Jurkat, Clone E6-1 (cell line): ENCODE measurements at regions not wholly inside any gene's neighbourhood (a gene's known extent, or its start where the extent isn't known, plus 50 kb on each side); places are given as distances from the start of the nearest gene placed in this dataset.
"Not testable (repeated sequence)": the region's sequence is repeated elsewhere in the genome, so short reads cannot be mapped to it uniquely, and the experiment has no call there.

ENCODE experiments used
- DNase-seq: peaks from one replicate; pipeline ENCODE4 v3.0.0-alpha.2; 2011; ENCODE audit warnings: low read depth, low spot score
- H3K4me3 ChIP-seq: 2 replicates; pipeline ENCODE4 v1.5.1; 2011; ENCODE audit warnings: mild to moderate bottlenecking, low read length, control low read depth, moderate library complexity

DNA sequence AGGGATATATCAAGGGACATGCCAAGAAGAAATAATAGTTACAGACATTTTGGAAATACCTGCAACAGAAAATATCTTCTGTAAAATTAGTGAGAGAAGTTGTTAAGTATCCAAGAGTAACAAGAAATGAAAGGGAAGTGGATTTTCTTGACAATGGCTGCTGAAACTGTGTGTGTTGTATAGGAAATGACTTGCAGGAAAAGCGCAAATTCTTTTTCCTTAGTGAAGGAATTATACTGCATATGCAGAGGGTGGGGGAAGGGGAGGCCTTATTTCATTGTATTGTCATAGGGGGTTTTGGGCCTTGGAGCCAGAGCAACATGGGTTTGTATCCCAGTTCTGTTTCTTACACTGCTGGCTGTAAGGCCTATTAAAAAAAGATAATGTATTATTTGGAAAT is 84.4 kb upstream of the DDHD1 start:
- H3K4me3 ChIP-seq, result no peak overlapping the region
- no peak for DNase-seq

DNA sequence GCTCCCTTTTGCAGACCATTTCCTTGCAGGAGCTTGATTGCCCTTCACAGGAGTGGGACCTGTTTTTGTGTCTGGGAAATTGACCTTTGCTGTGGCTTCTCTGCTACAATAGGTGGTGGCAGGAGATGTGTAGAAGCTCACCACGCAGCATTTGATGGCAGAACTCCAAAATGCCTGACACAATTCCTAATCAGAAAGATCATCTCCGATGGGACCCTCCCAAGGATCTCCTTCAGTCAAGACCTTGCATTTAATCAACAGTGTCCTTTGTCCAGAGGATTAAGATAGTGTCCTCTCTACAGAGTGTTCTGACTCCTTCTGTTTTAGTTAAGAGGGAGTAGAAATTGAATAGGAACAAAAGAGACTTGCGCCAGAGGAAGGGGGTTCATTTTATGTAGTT is 83.6 kb upstream of the DDHD1 start:
- no peak for DNase-seq
- H3K4me3 ChIP-seq, result no peak overlapping the region

DNA sequence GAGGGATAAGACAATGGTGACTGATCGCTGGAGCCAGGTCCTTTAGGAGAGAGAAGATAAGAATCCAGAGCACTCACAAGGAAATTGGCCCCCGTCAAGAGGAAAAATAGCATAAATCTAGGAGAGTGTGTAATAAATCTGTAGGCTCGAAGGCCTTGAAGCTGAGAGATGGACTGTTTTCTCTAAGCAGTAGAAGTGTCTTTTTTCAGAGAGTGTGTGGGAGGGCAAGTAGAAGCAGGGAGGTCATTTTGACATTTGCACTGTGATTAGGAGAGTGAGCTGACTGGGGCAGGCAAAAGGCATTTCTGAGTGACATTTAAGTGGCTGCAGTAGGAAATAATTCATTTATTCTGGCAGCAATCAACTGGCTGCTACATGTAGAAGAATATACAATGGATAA is 78.0 kb upstream of the DDHD1 start:
- H3K4me3 ChIP-seq, result no peak overlapping the region
- DNase-seq, result no peak

DNA sequence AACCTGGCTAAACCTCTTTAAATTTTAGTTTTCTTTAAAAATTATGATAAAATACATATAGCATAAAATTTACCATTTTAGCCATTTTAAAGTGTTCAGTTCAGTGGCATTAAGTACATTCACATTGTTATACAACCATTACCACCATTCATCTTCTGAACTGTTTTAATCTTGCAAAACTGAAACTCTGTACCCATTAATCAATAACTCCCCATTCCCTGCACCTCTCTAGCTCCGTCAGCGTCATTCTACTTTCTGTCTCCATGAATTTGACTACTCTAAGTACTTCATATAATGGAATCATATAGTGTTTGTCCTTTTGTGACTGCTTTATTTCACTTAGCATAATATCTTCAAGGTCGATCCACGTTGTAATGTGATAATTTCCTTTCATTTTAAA is 75.8 kb upstream of the DDHD1 start:
- DNase-seq, result no peak
- no peak overlapping the region for H3K4me3 ChIP-seq

DNA sequence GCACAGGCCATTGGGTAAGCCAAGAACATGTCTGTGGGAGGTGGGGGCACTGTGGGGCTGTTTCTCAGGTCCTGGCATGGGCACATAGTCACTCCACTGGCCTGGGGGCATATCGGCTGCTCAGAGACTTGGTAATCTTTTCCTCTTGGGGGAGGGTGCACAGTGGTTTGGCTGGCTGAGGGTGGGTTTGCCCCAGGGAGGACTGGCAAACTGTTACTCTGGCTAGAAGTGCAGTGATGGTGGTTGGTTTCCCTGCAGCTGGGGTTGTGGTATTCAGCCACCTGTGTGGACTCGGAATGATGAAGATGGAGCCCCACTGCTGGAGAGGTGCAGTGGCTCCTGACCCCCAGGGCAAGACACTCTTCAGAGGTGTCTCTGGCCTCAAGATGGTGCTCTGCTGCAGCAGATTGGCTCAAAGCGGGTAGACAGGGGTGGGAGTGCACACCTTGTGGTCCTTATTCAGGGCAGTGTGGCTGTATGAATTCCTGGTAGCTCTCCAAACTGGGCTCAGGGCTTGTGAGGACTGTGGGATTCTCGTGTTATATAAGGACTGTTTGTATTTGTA is 74.1 kb upstream of the DDHD1 start:
- DNase-seq, result peak; percentile 94
- H3K4me3 ChIP-seq, result peak overlapping the region; percentile 5

DNA sequence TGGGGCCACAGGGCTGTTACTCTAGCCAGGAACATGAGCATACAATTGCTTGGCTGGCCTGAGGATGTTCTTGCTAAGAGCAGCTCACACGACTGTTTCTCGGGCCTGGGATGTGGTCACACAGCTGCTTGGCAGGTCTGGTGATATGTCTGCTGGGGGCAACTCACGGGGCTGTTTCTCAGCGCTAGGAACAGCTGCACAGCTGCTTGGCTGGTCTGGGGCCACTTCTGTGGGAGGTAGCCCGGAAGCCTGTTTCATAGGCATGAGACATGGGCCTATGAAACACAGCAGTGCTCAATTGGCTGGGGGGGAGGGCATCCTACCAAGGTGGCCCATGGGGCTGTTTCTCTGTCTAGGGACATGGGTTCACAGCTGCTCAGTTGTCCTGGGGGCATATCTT is 73.4 kb upstream of the DDHD1 start:
- peak; percentile 99 for DNase-seq
- peak overlapping the region; percentile 17 for H3K4me3 ChIP-seq

DNA sequence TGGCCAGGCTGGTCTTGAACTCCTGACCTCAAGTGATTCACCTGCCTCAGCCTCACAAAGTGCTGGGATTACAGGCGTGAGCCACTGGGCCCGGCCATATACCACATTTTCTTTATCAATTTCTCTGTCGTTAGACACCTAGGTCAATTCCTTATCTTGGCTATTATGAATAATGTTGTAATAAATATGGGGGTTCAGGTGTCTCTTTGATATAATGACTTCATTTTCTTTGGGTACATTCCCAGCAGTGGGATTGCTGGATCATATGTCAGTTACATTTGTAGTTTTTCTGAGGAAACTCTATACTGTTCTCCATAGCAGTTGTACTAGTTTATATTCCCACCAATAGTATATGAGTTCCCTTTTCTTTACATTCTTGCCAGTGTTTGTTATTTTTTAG is 67.8 kb upstream of the DDHD1 start:
- no peak for DNase-seq
- H3K4me3 ChIP-seq, result no peak overlapping the region

DNA sequence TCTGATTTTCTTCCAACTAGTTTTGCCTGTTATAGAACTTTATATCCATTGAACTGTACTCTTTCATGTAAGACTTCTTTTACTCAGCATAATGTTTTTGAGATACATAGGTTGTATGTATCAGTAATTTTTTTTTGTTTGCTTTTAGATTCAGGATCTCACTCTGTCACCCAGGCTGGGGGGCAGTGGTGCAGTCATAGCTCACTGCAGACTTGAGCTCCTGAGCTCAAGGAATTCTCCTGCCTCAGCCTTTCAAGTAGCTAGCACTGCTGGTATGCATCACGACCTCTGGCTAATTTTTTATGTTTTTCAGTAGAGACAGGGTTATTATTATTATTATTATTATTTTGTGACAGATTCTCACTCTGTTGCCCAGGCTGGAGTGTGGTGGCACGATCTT is 65.0 kb upstream of the DDHD1 start:
- H3K4me3 ChIP-seq, result peak overlapping the region; percentile 73
- no peak for DNase-seq

DNA sequence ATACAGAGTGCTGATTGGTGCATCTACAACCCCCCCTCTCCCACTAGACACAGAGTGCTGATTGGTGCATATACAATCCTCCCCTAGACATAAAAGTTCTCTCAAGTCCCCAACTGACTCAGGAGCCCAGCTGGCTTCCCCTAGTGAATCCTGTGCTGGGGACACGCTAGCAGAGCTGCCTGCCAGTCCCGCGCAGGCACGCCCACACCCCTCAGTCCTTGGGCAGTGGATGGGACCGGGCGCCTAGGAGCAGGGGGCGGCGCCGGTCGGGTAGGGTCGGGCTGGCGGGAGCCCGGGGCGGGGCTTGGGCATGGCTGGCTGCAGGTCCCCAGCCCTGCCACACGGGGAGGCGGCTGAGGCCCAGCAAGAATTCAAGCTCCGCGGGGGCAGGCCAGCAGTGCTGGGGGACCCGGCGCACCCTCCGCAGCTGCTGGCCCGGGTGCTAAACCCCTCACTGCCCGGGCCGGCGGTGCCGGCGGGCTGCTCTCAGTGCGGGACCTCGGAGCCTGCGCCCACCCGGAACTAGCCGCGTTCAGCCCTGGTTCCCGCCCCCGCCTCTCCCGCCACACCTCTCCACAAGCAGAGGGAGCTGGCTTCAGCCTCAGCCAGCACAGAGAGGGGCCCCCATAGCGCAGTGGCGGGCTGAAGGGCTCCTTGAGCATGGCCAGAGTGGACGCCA is 64.3 kb upstream of the DDHD1 start:
- peak; percentile 81 for DNase-seq
- peak overlapping the region; percentile 73 for H3K4me3 ChIP-seq

DNA sequence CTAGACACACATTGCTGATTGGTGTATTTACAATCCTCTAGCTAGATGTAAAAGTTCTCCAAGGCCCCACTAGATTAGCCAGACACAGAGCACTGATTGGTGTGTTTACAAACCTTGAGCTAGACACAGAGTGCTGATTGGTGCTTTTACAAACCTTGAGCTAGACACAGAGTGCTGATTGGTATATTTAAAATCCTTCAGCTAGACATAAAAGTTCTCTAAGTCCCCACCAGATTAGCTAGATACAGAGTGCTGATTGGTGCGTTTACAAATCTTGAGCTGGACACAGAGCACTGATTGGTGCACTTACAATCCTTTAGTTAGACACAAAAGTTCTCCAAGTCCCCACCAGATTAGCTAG is 63.8 kb upstream of the DDHD1 start:
- not testable (repeated sequence) for DNase-seq
- H3K4me3 ChIP-seq, result peak overlapping the region; percentile 73

DNA sequence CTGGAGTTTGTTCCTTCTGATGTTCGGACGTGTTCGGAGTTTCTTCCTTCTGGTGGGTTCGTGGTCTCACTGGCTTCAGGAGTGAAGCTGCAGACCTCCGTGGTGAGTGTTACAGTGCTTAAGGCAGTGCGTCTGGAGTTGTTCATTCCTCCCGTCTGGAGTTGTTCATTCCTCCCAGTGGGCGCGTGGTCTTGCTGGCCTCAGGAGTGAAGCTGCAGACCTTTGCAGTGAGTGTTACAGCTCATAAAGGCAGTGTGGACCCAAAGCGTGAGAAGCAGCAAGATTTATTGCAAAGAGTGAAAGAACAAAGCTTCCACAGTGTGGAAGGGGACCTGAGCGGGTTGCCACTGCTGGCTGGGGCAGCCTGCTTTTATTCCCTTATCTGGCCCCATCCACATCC is 63.4 kb upstream of the DDHD1 start:
- DNase-seq, H3K4me3 ChIP-seq: not testable (repeated sequence)

DNA sequence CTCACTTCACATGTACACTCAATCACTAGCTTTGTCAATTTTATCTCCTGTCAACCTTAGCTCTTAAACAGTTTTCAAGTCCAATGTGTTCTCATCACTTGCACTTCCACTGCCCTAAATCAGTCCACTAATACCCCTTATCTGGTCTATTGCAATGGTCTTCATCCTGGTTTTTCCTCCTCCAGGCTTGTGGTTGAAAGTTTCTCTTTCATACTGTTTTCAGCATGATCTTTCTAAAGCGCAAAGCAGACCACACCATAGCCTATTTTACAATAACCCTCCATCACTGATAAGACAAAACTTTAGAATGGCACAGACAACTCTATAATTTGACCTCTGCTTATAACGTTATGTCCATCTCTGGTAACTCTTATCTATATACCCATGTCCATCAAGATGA is 62.0 kb upstream of the DDHD1 start:
- DNase-seq, result no peak
- H3K4me3 ChIP-seq, result no peak overlapping the region

DNA sequence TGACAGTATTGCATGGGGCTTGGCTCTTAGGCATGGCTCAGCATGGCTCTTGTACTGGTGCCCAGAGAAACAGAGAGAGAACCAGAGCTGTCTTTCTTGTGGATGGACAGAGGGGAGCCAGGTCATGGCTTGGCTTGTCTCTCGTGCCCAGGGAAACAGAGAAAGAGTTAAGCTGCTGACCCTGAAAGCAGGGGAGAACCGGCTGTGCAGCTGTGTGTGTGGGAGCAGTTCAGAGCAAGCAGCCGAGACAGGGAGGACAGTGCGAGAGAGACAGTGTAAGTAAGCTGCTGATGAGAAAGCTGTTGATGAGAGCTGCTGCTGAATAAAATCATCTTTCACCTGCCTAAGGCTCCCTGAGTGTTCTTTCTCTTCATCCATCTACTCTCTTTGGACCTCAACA is 61.3 kb upstream of the DDHD1 start:
- no peak overlapping the region for H3K4me3 ChIP-seq
- DNase-seq, result no peak

DNA sequence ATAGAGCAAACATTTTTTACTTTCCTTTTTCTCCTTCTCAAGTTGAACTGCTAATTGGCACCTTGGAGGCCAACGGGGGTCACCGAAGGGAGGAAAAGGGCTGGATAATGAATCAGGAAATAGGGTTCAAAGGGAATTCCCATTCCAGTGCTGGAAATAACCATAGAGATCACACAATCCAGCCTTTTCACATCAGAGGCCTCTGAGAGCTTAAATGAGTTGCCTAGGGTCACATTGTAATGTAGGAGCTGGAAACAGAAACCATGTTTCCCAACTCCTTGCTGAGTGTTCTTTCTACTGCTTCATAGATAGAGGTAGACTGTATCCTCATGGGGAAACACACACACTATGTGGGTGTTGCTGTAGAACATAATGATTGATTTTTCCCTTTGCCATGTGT is 60.6 kb upstream of the DDHD1 start:
- DNase-seq, result no peak
- no peak overlapping the region for H3K4me3 ChIP-seq

DNA sequence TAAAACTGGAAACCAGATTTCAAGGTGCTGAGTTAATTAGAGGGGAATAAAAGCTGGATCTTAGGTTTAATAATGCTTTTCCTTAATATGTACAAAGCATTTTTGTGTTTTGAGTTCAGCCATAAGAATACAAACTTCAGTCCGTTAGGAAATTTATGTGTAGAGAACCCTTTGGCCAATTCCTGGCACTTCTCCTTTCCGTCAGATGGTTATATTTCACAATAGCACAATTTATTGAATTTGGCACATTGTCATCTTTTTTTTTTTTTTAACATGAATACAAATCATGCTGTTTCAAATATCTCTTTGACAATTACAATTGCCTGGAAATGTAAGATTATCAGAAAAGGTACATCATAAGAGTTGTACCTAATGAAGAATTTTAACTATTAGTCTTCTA is 56.2 kb upstream of the DDHD1 start:
- H3K4me3 ChIP-seq, result no peak overlapping the region
- DNase-seq, result no peak
